ENCODE measurements at regions not wholly inside any gene's neighbourhood (a gene's known extent, or its start where the extent isn't known, plus 50 kb on each side); places are given as distances from the start of the nearest gene placed in this dataset.
A peak's percentile ranks its signal among the peaks of the same experiment; 100 is the strongest.

DNA sequence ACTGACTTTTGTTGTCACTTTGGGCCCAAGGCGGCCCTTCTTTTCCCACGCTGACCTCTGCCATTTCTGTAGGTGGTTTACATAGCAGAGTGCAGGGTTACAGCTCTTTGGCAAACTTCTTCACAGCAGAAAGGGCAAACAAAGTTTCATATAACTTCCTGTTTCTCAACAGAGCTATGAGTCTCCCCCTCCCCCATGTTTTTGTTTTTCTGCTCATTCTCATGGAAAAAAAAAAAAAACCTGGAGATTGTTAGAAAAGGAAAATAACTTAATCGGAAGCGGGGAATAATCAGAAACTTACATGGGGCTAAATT is 342.0 kb upstream of the NR2F2 start:
- no peak for DNase-seq
- Histone ChIP-seq H3K9me3 (no peaks in the 10 kb centered on the region), H3K27me3 (no peaks in the 10 kb centered on the region), H3K4me3 (no peak overlapping the region), H3K4me1 (no peaks in the 10 kb centered on the region), H3K36me3 (no peaks in the 10 kb centered on the region), H3K27ac (no peak overlapping the region)
- no peak for TF ChIP-seq EP300 (IDR thresholded peaks at IDR 0.05)
- TF ChIP-seq POLR2AphosphoS5 (IDR thresholded peaks at IDR 0.05), result no peak
- TF ChIP-seq POLR2A (IDR thresholded peaks at IDR 0.05), result no peak
- intact Hi-C loops (cut with DNase I), result no loop called here
- 67 to 68% methylated on average over 4 of the region's 4 CpGs for WGBS, 2 donors

DNA sequence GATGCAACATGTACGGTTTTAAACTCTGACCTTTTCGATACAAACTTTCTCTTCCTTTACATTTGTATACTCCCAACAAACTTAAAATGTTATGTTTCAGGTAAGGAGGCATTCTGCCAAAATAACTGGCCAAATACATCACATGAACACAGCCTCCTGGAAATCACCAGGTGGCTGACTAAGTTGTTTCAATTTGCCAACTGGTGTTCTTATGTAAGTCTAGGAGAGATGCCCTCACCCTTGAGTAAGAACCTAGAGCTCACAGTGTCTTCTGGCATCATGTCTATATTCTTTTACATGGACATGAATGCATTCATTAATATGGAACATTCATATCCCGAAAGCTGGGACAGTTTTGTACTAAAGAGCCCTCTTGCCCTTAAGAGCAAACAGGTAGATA is 341.1 kb upstream of the NR2F2 start:
- H3K27me3 ChIP-seq, result no peaks in the 10 kb centered on the region
- WGBS, 2 donors, result 92 to 94% methylated on average over 3 of the region's 3 CpGs
- H3K27ac ChIP-seq, result no peak overlapping the region

DNA sequence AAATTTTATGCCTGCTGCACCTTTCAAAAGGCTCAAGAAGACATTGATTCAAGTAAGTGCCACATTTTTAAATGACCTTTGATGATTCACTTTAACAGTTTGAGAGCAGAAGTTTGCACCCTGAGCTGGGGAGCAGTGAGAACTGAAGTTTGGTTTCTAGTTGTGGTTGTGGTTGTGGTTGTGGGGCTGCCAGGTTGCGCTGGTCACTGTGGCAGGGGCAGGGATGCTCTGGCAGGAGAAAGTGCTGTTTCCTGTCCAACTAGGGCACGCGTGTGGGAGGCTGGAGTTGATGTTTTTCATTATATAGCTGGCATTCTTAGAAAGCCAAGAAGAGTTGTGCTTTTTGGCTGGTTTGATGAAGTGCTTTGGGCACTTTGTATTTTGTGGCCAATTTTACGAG is 339.7 kb upstream of the NR2F2 start:
- intact Hi-C loops (cut with DNase I), result no loop called here

More for the DNA sequence above, 341.1 kb upstream of the NR2F2 start:
- intact Hi-C loops (cut with DNase I), result no loop called here
- Histone ChIP-seq H3K9me3 (no peaks in the 10 kb centered on the region), H3K4me1 (no peaks in the 10 kb centered on the region), H3K4me3 (no peak overlapping the region), H3K36me3 (no peaks in the 10 kb centered on the region)
- no peak for DNase-seq
- TF ChIP-seq POLR2A (IDR thresholded peaks at IDR 0.05) (no peak), EP300 (IDR thresholded peaks at IDR 0.05) (no peak), POLR2AphosphoS5 (IDR thresholded peaks at IDR 0.05) (no peak)
- TF ChIP-seq, protein P1, sequence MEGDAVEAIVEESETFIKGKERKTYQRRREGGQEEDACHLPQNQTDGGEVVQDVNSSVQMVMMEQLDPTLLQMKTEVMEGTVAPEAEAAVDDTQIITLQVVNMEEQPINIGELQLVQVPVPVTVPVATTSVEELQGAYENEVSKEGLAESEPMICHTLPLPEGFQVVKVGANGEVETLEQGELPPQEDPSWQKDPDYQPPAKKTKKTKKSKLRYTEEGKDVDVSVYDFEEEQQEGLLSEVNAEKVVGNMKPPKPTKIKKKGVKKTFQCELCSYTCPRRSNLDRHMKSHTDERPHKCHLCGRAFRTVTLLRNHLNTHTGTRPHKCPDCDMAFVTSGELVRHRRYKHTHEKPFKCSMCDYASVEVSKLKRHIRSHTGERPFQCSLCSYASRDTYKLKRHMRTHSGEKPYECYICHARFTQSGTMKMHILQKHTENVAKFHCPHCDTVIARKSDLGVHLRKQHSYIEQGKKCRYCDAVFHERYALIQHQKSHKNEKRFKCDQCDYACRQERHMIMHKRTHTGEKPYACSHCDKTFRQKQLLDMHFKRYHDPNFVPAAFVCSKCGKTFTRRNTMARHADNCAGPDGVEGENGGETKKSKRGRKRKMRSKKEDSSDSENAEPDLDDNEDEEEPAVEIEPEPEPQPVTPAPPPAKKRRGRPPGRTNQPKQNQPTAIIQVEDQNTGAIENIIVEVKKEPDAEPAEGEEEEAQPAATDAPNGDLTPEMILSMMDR (IDR thresholded peaks at IDR 0.05), result no peak

DNA sequence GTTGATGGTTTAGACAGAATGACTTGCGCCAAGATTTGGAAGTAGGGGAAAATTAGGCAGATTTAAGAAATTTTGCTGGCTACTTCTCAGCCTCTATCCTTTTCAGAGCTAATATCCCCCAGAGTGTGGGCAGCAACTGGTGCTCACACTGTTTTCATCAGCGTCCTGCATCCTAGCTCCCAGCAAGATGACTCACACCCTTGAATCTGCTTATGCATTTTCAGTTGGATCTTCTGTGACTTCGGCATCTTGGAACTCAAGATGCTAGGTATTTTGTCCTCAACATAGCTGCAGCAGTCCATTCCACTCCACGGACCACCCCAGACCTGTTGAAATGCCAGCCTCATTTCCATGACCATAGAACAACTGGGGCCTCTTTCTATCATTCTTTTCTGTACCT is 336.1 kb upstream of the NR2F2 start:
- Histone ChIP-seq H3K4me3 (no peak overlapping the region), H3K4me1 (peaks cover 0 to 11% (median 3%) of the 10 kb centered on the region in 4 donors), H3K36me3 (no peaks in the 10 kb centered on the region), H3K9me3 (no peaks in the 10 kb centered on the region), H3K27me3 (no peaks in the 10 kb centered on the region), H3K27ac (no peak overlapping the region)
- no peak for DNase-seq
- TF ChIP-seq POLR2AphosphoS5 (IDR thresholded peaks at IDR 0.05), result no peak
- no peak for TF ChIP-seq POLR2A (IDR thresholded peaks at IDR 0.05)
- TF ChIP-seq, protein P1 (IDR thresholded peaks at IDR 0.05), result no peak
- no peak for TF ChIP-seq EP300 (IDR thresholded peaks at IDR 0.05)
- intact Hi-C loops (cut with DNase I), result no loop called here
- WGBS, 2 donors, result 80 to 82% methylated on average over 4 of the region's 4 CpGs

More for the DNA sequence above, 339.7 kb upstream of the NR2F2 start:
- no peak for DNase-seq
- H3K36me3 ChIP-seq, result no peaks in the 10 kb centered on the region
- TF ChIP-seq POLR2A (IDR thresholded peaks at IDR 0.05), result no peak
- no peak for TF ChIP-seq POLR2AphosphoS5 (IDR thresholded peaks at IDR 0.05)
- TF ChIP-seq, protein P1 (IDR thresholded peaks at IDR 0.05), result no peak
- no peak for TF ChIP-seq EP300 (IDR thresholded peaks at IDR 0.05)
- H3K27me3 ChIP-seq, result no peaks in the 10 kb centered on the region
- no peaks in the 10 kb centered on the region for H3K9me3 ChIP-seq
- no peak overlapping the region for H3K4me3 ChIP-seq
- H3K27ac ChIP-seq, result no peak overlapping the region
- H3K4me1 ChIP-seq, result peaks cover 0 to 8% (median 2%) of the 10 kb centered on the region in 4 donors
- 78 to 89% methylated on average over 4 of the region's 4 CpGs for WGBS, 2 donors

DNA sequence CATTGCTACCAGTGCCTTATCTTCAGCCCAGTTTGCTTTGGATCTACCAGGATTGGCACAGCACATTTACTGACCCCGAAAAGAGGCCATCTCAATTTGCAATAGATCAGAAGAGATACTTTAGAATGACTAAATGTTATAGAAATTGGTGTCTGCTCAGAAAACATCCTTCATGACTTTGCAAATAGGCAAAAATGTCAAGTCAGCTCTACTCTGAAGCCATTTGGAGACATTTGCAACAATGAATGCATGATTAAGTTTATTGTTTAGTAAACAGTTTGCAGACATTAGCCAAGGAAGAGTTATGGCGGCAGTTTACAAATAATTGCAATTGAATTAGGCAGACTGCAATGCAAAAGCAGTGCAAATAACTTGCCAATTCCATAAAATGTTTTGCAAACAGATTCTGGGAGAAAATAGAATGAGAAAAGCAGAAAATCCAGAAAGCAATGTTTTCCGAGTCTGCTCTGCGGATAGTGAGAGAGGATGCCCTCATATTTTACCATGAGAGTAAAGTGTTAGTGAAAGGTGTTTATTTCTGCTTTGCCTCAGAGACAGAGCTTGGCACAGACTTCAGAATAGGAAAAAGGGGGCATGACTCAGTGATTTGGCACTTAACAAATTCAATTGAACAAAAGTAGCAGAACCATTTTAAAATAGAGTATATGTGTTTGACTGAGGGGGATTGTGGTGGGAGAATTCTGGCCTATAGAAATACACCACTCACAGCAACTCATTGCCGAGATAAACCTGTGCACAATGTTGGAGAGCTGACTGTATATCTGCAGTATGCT is 334.9 kb upstream of the NR2F2 start:
- WGBS, 2 donors, result 78 to 81% methylated on average over 5 of the region's 5 CpGs
- peaks cover 0 to 11% (median 3%) of the 10 kb centered on the region in 4 donors for H3K4me1 ChIP-seq
- H3K27me3 ChIP-seq, result no peaks in the 10 kb centered on the region
- DNase-seq, result no peak
- no peaks in the 10 kb centered on the region for H3K36me3 ChIP-seq
- intact Hi-C loops (cut with DNase I), result no loop called here
- H3K9me3 ChIP-seq, result no peaks in the 10 kb centered on the region
- no peak overlapping the region for H3K4me3 ChIP-seq
- H3K27ac ChIP-seq, result no peak overlapping the region
- TF ChIP-seq POLR2A (IDR thresholded peaks at IDR 0.05), result no peak
- TF ChIP-seq POLR2AphosphoS5 (IDR thresholded peaks at IDR 0.05), result peak in 1 of 4 donors; percentile 33
- TF ChIP-seq, protein P1 (IDR thresholded peaks at IDR 0.05), result no peak
